ENCODE measurements at regions not wholly inside any gene's neighbourhood (a gene's known extent, or its start where the extent isn't known, plus 50 kb on each side); places are given as distances from the start of the nearest gene placed in this dataset.
A peak's percentile ranks its signal among the peaks of the same experiment; 100 is the strongest.

- no peak for DNase-seq
Observed at GRCh38 chr15:85847031-85847430, 52.3 kb upstream of the KLHL25 start.

- no peak for DNase-seq
Observed at GRCh38 chr15:85849946-85850345, 55.2 kb upstream of the KLHL25 start.

GRCh38 chr15:85852969-85853368, 58.2 kb upstream of the KLHL25 start:
- no peak for DNase-seq

- DNase-seq, result peak; percentile 58
Observed at GRCh38 chr15:85854345-85855097, 59.8 kb upstream of the KLHL25 start.

GRCh38 chr15:85858586-85859375, 64.1 kb upstream of the KLHL25 start:
- DNase-seq, result peak; percentile 89

GRCh38 chr15:85859671-85860070, 64.9 kb upstream of the KLHL25 start:
- DNase-seq, result no peak

GRCh38 chr15:85860394-85861161, 65.9 kb upstream of the KLHL25 start:
- no peak for DNase-seq

- DNase-seq, result peak; percentile 29
Observed at GRCh38 chr15:85865070-85865684, 70.5 kb upstream of the KLHL25 start.

- no peak for DNase-seq
Observed at GRCh38 chr15:85867250-85867649, 72.5 kb upstream of the KLHL25 start.

GRCh38 chr15:85869124-85869523, 74.4 kb upstream of the KLHL25 start:
- no peak for DNase-seq

GRCh38 chr15:85870216-85871014, 75.7 kb upstream of the KLHL25 start:
- no peak for DNase-seq

GRCh38 chr15:85871545-85871944, 76.8 kb upstream of the KLHL25 start:
- DNase-seq, result no peak

GRCh38 chr15:85872125-85872524, 77.4 kb upstream of the KLHL25 start:
- DNase-seq, result no peak

GRCh38 chr15:85874236-85874635, 79.5 kb upstream of the KLHL25 start:
- DNase-seq, result no peak

GRCh38 chr15:85875756-85876155, 81.0 kb upstream of the KLHL25 start:
- no peak for DNase-seq

GRCh38 chr15:85878828-85879225, 84.1 kb upstream of the KLHL25 start:
- no peak for DNase-seq

GRCh38 chr15:85879334-85880163, 84.8 kb upstream of the KLHL25 start:
- DNase-seq, result no peak

GRCh38 chr15:85880501-85881190, 85.9 kb upstream of the KLHL25 start:
- no peak for DNase-seq

GRCh38 chr15:85886309-85886811, 91.6 kb upstream of the KLHL25 start:
- no peak for DNase-seq

- DNase-seq, result no peak
Observed at GRCh38 chr15:85889956-85890619, 95.4 kb upstream of the KLHL25 start.

Measured in stimulated activated CD8-positive, alpha-beta memory T cell treated with anti-CD3 and anti-CD28 coated beads, Interleukin-4, amount 100 ng/mL, for 48 hours (primary cell).